ENCODE measurements at regions not wholly inside any gene's neighbourhood (a gene's known extent, or its start where the extent isn't known, plus 50 kb on each side); places are given as distances from the start of the nearest gene placed in this dataset.

DNA sequence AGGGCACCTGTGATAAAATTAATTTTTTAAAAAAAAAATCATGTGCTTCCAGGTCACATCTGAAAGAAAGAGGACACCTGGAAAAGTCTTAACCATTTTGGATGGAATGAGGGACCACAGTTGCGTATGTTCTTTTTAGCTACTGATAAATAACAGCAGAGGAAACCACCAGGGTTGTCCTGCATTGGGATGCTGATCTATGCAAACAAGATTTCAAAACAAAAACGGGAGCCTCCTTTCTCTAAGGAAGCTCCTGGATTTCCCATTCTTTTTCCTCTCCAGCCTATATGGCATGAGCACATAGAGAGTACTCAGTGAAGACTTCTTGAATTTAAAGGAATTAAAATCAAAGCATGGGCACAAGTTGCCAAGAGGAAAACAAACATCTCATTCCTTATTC is 145.6 kb upstream of the THBS1 start:
- H3K27me3 ChIP-seq (ENCODE audit: insufficient read depth, low read length, poor library complexity, severe bottlenecking): no peaks in the 10 kb centered on the region
- H3K9me3 Mint-ChIP-seq: peaks cover 0 to 2% (median 0%) of the 10 kb centered on the region in 5 donors
- H3K4me3 ChIP-seq (ENCODE audit: low read length): no peak overlapping the region
- no peak overlapping the region for H3K27ac ChIP-seq (ENCODE audit: low read depth, low read length)
- peaks cover 0 to 4% (median 0%) of the 10 kb centered on the region in 3 donors for H3K36me3 Mint-ChIP-seq
- ChIA-PET CTCF (no interaction called here), POLR2A (no interaction called here)
- H3K4me3 Mint-ChIP-seq: no peak overlapping the region
- H3K4me1 Mint-ChIP-seq: peaks cover 0 to 3% (median 2%) of the 10 kb centered on the region in 3 donors
- H3K36me3 ChIP-seq (ENCODE audit: insufficient read depth, low read length): no peaks in the 10 kb centered on the region
- no peaks in the 10 kb centered on the region for H3K4me1 ChIP-seq (ENCODE audit: insufficient read depth, low read length)
- H3K9me3 ChIP-seq (ENCODE audit: low read length): no peaks in the 10 kb centered on the region
- H3K27me3 Mint-ChIP-seq: peaks cover 21 to 71% of the 10 kb centered on the region in 2 donors
- H3K27ac Mint-ChIP-seq: no peak overlapping the region
- DNase-seq: no peak

DNA sequence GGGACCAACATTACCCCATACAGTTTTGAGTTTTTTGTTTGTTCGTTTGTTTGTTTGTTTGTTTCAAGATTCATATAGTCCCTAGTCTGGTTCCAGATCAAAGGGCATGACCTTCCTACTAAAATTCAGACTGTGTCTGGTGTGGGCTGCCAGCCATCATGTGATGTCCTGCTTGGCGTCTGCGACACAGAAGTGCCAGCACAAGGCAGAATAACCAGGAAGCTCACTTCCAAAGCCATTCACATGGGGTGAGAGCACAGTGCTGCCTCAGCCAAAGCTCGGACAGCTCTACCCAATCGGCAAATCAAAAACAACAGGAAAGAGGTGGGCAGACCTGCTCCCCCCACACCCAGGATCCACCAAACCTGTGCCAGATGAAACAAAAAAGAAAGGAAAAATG is 142.6 kb upstream of the THBS1 start:
- H3K27me3 Mint-ChIP-seq: peaks cover 14 to 59% of the 10 kb centered on the region in 2 donors
- no peak for DNase-seq
- Histone ChIP-seq H3K36me3 (ENCODE audit: insufficient read depth, low read length) (no peaks in the 10 kb centered on the region), H3K4me1 (ENCODE audit: insufficient read depth, low read length) (no peaks in the 10 kb centered on the region), H3K9me3 (ENCODE audit: low read length) (no peaks in the 10 kb centered on the region), H3K27ac (ENCODE audit: low read depth, low read length) (no peak overlapping the region), H3K27me3 (ENCODE audit: insufficient read depth, low read length, poor library complexity, severe bottlenecking) (no peaks in the 10 kb centered on the region), H3K4me3 (ENCODE audit: low read length) (no peak overlapping the region)
- H3K4me1 Mint-ChIP-seq: no peaks in the 10 kb centered on the region
- H3K36me3 Mint-ChIP-seq: no peaks in the 10 kb centered on the region
- no peak overlapping the region for H3K4me3 Mint-ChIP-seq
- H3K27ac Mint-ChIP-seq: no peak overlapping the region
- H3K9me3 Mint-ChIP-seq: peaks cover 0 to 2% (median 0%) of the 10 kb centered on the region in 5 donors
- ChIA-PET POLR2A (no interaction called here), CTCF (no interaction called here)

DNA sequence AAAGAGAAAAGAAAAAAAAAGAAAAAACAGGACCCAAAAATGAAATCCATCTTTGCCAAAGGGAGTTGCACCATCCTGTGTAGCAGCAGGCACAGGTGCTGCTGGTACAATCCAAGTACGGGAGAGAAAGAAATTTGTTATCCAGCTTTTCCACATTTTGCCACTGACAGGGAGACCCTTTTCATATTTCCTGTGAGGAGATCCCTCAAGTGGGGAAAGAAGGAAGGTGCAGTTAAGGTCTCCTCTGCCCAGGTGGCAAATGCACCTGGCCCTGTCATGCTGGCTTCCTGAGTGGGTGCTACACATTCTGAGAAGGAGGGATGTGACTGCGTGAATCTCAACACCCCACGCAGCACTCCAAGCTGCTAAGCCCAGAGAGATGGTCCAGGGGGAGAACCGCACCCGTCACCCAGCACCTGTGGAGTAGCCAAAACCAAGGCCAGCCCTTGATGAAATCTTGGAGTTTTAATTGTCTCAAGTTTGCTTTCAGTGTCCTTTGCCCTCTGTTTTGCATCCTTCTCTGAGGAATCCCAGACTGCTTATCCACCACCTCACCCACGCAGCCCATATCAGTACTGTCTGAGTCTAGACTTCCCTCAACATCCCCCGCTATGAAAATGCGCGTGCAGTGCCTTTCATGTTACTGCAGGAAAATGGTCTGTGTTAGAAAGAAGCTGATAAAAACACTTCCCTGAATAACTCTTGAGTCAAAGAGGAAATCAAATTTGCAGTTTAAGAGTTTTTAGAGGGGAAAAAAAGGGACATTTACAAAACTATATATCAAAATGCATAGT is 141.9 kb upstream of the THBS1 start:
- H3K27me3 ChIP-seq (ENCODE audit: insufficient read depth, low read length, poor library complexity, severe bottlenecking): no peaks in the 10 kb centered on the region
- CTCF ChIA-PET: no interaction called here
- Mint-ChIP-seq H3K36me3 (no peaks in the 10 kb centered on the region), H3K9me3 (peaks cover 0 to 2% (median 0%) of the 10 kb centered on the region in 5 donors), H3K27ac (no peak overlapping the region), H3K27me3 (peaks cover 14 to 56% of the 10 kb centered on the region in 2 donors), H3K4me1 (no peaks in the 10 kb centered on the region), H3K4me3 (no peak overlapping the region)
- H3K36me3 ChIP-seq (ENCODE audit: insufficient read depth, low read length): no peaks in the 10 kb centered on the region
- no peak for DNase-seq
- H3K4me1 ChIP-seq (ENCODE audit: insufficient read depth, low read length): no peaks in the 10 kb centered on the region
- no peak overlapping the region for H3K27ac ChIP-seq (ENCODE audit: low read depth, low read length)
- POLR2A ChIA-PET: no interaction called here
- H3K4me3 ChIP-seq (ENCODE audit: low read length): no peak overlapping the region
- H3K9me3 ChIP-seq (ENCODE audit: low read length): no peaks in the 10 kb centered on the region

DNA sequence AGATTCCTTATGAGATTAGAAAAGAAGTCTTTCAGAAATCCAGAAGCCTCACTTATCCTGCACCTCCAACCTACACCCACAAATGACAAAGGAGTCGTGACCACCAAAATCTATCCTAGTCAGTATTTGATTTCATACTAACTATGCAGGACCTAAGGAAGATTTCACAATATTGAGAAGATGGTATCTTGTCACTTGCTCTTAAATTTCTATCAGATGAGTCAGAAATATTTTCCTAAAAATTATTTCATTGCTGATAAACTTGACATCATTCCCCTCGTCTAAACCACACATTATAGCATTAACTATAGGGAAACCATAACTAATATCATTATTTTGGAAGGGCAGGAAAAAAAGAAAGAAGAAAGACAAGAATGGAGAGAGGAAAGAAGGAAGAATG is 138.0 kb upstream of the THBS1 start:
- CTCF ChIA-PET: no interaction called here

DNA sequence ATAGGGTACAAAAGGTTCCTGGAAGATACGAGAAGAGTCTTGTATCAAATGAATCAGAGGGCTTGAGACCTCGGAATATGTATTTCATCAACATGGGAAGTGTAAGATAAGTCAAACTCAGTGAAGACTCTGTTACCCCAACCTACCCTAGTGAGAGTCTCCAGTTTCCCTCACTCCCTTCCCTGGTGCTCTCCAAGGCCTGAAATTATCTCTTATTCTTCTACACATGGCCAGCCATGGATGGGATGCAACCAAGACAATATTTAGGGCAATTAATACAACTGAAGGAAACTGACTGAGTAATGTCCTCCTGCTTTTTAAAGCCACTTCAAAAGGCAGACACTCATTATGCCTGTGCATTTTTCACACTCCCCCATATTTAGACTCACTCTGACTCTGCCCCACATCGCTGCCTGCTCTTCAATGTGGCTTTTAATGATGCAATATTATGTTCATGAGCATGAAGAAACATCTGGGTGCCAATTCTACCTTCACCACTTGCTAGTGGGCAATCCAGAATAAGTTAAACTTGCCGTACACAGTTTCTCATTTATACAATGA is 137.1 kb upstream of the THBS1 start:
- Mint-ChIP-seq H3K4me1 (no peaks in the 10 kb centered on the region), H3K36me3 (no peaks in the 10 kb centered on the region), H3K27ac (no peak overlapping the region), H3K27me3 (peaks cover 17 to 49% of the 10 kb centered on the region in 2 donors), H3K4me3 (no peak overlapping the region), H3K9me3 (no peaks in the 10 kb centered on the region)
- Histone ChIP-seq H3K9me3 (ENCODE audit: low read length) (no peaks in the 10 kb centered on the region), H3K4me1 (ENCODE audit: insufficient read depth, low read length) (no peaks in the 10 kb centered on the region), H3K36me3 (ENCODE audit: insufficient read depth, low read length) (no peaks in the 10 kb centered on the region), H3K27me3 (ENCODE audit: insufficient read depth, low read length, poor library complexity, severe bottlenecking) (no peaks in the 10 kb centered on the region), H3K27ac (ENCODE audit: low read depth, low read length) (no peak overlapping the region), H3K4me3 (ENCODE audit: low read length) (no peak overlapping the region)
- ChIA-PET CTCF (no interaction called here), POLR2A (no interaction called here)
- no peak for DNase-seq

More for the DNA sequence above, 138.0 kb upstream of the THBS1 start:
- Histone ChIP-seq H3K9me3 (ENCODE audit: low read length) (no peaks in the 10 kb centered on the region), H3K4me3 (ENCODE audit: low read length) (no peak overlapping the region), H3K36me3 (ENCODE audit: insufficient read depth, low read length) (no peaks in the 10 kb centered on the region), H3K27ac (ENCODE audit: low read depth, low read length) (no peak overlapping the region), H3K4me1 (ENCODE audit: insufficient read depth, low read length) (no peaks in the 10 kb centered on the region), H3K27me3 (ENCODE audit: insufficient read depth, low read length, poor library complexity, severe bottlenecking) (no peaks in the 10 kb centered on the region)
- no peak for DNase-seq
- no peaks in the 10 kb centered on the region for H3K4me1 Mint-ChIP-seq
- no peaks in the 10 kb centered on the region for H3K36me3 Mint-ChIP-seq
- POLR2A ChIA-PET: no interaction called here
- H3K9me3 Mint-ChIP-seq: no peaks in the 10 kb centered on the region
- no peak overlapping the region for H3K27ac Mint-ChIP-seq
- no peak overlapping the region for H3K4me3 Mint-ChIP-seq
- peaks cover 12 to 53% of the 10 kb centered on the region in 2 donors for H3K27me3 Mint-ChIP-seq

DNA sequence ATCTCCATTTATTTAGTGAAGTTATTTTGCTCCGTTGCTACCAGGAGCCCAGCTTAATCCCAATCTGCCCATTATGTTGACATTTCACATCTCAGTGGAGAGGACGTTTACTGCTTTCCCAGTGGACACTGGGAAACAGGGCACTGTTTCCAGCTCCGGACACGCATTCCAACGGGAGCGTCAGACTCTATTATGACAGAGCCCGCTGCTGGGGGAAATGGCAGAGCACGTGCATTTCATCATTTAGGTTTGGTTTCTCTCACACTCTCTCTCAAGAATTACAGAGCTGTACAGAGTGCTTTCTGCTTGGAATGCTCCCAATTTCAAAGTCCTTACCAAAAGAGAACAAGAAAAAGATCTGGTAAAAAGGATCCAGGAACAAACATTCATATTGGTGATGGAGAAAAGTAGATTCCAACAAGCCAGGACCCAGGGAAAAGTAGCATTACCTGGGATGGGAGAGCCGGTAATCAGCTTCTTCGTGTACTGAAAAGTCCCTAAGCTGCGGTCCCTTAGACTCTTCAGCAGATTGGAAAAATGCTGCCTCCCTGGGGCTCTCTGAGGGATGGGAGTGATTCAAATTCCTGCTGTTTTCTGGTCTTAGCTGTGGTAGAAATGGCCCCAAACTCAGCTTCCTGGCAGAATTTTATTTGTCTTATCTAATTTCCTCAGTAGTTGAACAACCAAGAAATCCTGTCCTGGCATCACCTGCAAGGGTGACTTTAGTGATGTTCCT is 136.0 kb upstream of the THBS1 start:
- Mint-ChIP-seq H3K27ac (no peak overlapping the region), H3K27me3 (peaks cover 14 to 47% of the 10 kb centered on the region in 2 donors)

DNA sequence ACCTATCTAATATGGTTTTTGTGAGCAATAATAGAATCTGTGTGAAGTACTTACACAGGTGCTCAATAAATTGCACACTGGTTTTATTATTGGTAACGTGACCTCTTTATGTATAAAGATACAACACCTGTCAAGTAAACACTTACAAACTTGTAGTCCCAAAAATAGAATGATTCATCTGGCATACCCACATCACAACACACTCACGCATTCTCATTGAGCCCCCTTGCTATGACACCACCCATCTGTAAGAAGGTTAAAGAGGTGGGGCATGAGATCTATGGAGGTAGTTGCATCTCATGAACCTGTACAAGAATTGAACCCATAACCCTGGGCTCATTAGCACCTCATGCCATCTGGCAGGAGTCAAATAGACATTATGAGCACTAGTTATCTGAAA is 134.9 kb upstream of the THBS1 start:
- no peak overlapping the region for H3K4me3 Mint-ChIP-seq
- no peak for DNase-seq
- H3K36me3 Mint-ChIP-seq: no peaks in the 10 kb centered on the region
- no peaks in the 10 kb centered on the region for H3K9me3 Mint-ChIP-seq
- ChIA-PET CTCF (no interaction called here), POLR2A (no interaction called here)
- H3K4me3 ChIP-seq (ENCODE audit: low read length): no peak overlapping the region
- H3K4me1 ChIP-seq (ENCODE audit: insufficient read depth, low read length): no peaks in the 10 kb centered on the region
- no peaks in the 10 kb centered on the region for H3K4me1 Mint-ChIP-seq
- H3K27ac Mint-ChIP-seq: no peak overlapping the region
- no peaks in the 10 kb centered on the region for H3K27me3 ChIP-seq (ENCODE audit: insufficient read depth, low read length, poor library complexity, severe bottlenecking)
- no peaks in the 10 kb centered on the region for H3K36me3 ChIP-seq (ENCODE audit: insufficient read depth, low read length)
- H3K9me3 ChIP-seq (ENCODE audit: low read length): no peaks in the 10 kb centered on the region
- H3K27me3 Mint-ChIP-seq: peaks cover 14 to 47% of the 10 kb centered on the region in 2 donors
- no peak overlapping the region for H3K27ac ChIP-seq (ENCODE audit: low read depth, low read length)

More for the DNA sequence above, 136.0 kb upstream of the THBS1 start:
- POLR2A ChIA-PET: no interaction called here
- Histone ChIP-seq H3K4me1 (ENCODE audit: insufficient read depth, low read length) (no peaks in the 10 kb centered on the region), H3K9me3 (ENCODE audit: low read length) (no peaks in the 10 kb centered on the region), H3K27me3 (ENCODE audit: insufficient read depth, low read length, poor library complexity, severe bottlenecking) (no peaks in the 10 kb centered on the region), H3K4me3 (ENCODE audit: low read length) (no peak overlapping the region), H3K36me3 (ENCODE audit: insufficient read depth, low read length) (no peaks in the 10 kb centered on the region), H3K27ac (ENCODE audit: low read depth, low read length) (no peak overlapping the region)
- no peaks in the 10 kb centered on the region for H3K36me3 Mint-ChIP-seq
- no peaks in the 10 kb centered on the region for H3K4me1 Mint-ChIP-seq
- no peak overlapping the region for H3K4me3 Mint-ChIP-seq
- DNase-seq: no peak
- CTCF ChIA-PET: no interaction called here
- H3K9me3 Mint-ChIP-seq: no peaks in the 10 kb centered on the region

DNA sequence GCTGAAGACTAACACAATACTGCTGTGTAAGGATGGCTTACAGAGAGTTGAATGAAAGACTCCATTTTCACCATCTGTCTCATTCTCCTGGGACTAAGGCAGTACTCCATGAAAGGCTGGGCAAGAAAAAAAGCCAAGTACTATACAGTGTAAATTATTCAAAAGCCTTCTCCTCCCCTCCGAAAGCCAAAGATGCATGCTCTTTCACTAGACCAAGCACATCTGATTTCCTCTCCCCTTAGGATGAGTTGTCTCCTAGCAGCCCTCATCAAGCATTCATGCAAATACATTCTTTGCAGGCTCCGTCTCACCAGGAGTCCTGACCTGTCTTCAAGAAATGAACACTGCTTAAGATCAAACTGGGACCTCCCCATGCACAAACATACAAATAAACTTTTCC is 133.5 kb upstream of the THBS1 start:
- Mint-ChIP-seq H3K27ac (no peak overlapping the region), H3K9me3 (no peaks in the 10 kb centered on the region), H3K27me3 (peaks cover 14 to 45% of the 10 kb centered on the region in 2 donors), H3K4me1 (no peaks in the 10 kb centered on the region), H3K4me3 (no peak overlapping the region), H3K36me3 (no peaks in the 10 kb centered on the region)
- CTCF ChIA-PET: no interaction called here
- Histone ChIP-seq H3K36me3 (ENCODE audit: insufficient read depth, low read length) (no peaks in the 10 kb centered on the region), H3K27me3 (ENCODE audit: insufficient read depth, low read length, poor library complexity, severe bottlenecking) (no peaks in the 10 kb centered on the region), H3K4me3 (ENCODE audit: low read length) (no peak overlapping the region), H3K27ac (ENCODE audit: low read depth, low read length) (no peak overlapping the region), H3K9me3 (ENCODE audit: low read length) (no peaks in the 10 kb centered on the region), H3K4me1 (ENCODE audit: insufficient read depth, low read length) (no peaks in the 10 kb centered on the region)
- DNase-seq: no peak
- POLR2A ChIA-PET: no interaction called here
